Breast epithelium (tissue), 3 donors: ENCODE measurements at regions not wholly inside any gene's neighbourhood (a gene's known extent, or its start where the extent isn't known, plus 50 kb on each side); places are given as distances from the start of the nearest gene placed in this dataset.

ENCODE experiments used
- POLR2A ChIP-seq: fragments of 450-650 bp; IDR thresholded peaks from one replicate; pipeline ENCODE4 v1.6.1; 2016; ENCODE audit warnings: antibody characterized with exemption, mild to moderate bottlenecking, moderate library complexity
- POLR2AphosphoS5 ChIP-seq, 3 donors: sonication (generic); formaldehyde crosslinking; IDR thresholded peaks; one replicate each; pipeline ENCODE4 v1.6.1; 2017; ENCODE audit warnings: antibody characterized with exemption in 3 of 3
- TF ChIP-seq, protein P1 (sequence below), 3 donors: fragments of 450-650 bp; IDR thresholded peaks; one replicate each; pipeline ENCODE4 v1.5.1; 2016 to 2017; ENCODE audit warnings: antibody characterized with exemption in 3 of 3, mild to moderate bottlenecking in 3 of 3, moderate library complexity in 3 of 3

DNA sequence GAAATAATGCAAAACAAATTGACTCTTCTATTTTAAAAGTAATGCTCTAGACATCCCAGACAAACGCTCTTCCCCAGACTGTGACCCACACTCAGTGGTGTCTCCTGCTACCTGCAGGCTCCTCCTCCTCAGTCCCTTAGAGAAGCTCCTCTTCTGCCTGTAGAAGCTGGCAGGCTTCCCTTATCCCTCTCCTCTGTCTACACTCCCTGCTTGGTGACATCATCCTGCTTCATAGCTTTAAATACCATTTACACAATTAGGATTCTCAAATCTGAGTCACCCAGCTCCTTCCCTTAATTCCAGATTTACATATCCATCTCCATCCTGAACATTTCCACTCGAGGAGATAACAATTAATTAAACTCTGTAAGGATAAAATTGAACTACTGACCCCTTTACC, 167.9 kb downstream of the FBXO15 start:
- TF ChIP-seq, protein P1, sequence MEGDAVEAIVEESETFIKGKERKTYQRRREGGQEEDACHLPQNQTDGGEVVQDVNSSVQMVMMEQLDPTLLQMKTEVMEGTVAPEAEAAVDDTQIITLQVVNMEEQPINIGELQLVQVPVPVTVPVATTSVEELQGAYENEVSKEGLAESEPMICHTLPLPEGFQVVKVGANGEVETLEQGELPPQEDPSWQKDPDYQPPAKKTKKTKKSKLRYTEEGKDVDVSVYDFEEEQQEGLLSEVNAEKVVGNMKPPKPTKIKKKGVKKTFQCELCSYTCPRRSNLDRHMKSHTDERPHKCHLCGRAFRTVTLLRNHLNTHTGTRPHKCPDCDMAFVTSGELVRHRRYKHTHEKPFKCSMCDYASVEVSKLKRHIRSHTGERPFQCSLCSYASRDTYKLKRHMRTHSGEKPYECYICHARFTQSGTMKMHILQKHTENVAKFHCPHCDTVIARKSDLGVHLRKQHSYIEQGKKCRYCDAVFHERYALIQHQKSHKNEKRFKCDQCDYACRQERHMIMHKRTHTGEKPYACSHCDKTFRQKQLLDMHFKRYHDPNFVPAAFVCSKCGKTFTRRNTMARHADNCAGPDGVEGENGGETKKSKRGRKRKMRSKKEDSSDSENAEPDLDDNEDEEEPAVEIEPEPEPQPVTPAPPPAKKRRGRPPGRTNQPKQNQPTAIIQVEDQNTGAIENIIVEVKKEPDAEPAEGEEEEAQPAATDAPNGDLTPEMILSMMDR (IDR thresholded peaks at IDR 0.05), result no peak
- TF ChIP-seq POLR2A (no peak), POLR2AphosphoS5 (IDR thresholded peaks at IDR 0.05) (no peak)
